OCI-M1 (cell line): ENCODE measurements at regions not wholly inside any gene's neighbourhood (a gene's known extent, or its start where the extent isn't known, plus 50 kb on each side); places are given as distances from the start of the nearest gene placed in this dataset.
"Not testable (repeated sequence)": the region's sequence is repeated elsewhere in the genome, so short reads cannot be mapped to it uniquely, and the experiment has no call there.

Source experiments
- DNase-seq: peaks from one replicate; lab custom pipeline; 2025; lab: John Stamatoyannopoulos, UW

- no peak for DNase-seq
Observed at GRCh38 chr4:63269156-63269555, 1140.1 kb downstream of the TECRL start.

DNA sequence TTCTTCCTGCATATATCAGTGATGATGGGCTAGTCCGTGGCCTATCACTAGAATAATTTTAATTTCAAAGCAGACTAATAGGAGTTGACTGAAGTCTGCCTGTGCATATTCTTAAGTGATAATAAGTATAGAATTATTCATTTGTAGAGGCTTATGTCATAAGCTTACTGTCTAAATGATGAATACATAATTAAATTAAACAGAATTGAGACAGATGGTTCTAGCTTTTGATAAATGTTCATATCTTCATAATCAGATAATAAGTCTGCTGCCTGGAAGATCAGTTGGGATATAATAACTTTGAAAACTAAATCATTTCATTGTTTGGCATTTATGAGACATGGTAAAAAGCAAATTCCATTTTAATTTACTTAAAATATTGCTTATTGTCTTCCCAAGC is 1175.6 kb downstream of the TECRL start:
- DNase-seq: no peak

DNA sequence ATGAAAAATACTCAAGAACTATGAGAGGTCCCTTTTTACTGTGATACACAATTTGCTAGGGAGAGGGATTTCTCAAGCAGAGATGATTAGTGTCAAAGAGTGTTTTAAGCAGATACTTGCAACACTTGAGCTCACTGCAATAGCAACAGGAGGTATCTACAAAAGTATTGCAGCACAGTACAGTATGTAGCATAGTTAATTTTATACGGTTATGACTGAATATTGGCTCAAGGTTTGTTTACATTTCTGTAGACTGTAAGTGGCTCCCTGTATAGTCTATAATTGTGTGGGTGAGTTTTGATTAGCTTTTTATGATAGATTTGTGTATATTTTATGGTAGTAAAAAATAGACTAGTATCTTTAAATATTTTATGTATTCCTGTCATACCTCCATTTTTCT is 1177.2 kb downstream of the TECRL start:
- DNase-seq: no peak

- DNase-seq: no peak
Observed at GRCh38 chr4:63226229-63226628, 1183.0 kb downstream of the TECRL start.

- DNase-seq: no peak
Observed at GRCh38 chr4:63222466-63222865, 1186.8 kb downstream of the TECRL start.

DNA sequence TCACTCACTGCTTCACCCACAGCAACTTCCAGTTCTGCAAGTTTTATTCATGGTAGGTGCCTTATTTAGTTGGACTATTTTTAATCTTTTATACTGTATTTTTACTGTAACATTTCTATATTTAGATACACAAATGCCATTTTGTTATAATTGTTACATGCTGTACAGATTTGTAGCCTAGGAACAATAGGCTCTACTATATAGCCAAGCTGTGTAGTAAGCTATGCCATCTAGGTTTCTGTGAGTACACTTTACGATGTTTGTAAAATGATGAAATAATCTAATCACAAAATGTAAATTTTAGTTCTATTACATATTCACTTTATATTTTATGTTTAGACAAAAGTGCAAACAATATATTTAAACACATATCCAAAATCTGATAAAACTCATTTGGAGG is 1187.8 kb downstream of the TECRL start:
- DNase-seq: no peak

- no peak for DNase-seq
Observed at GRCh38 chr4:63218856-63219255, 1190.4 kb downstream of the TECRL start.

GRCh38 chr4:63214076-63214475 is 1195.2 kb downstream of the TECRL start:
- DNase-seq: no peak

- no peak for DNase-seq
Observed at GRCh38 chr4:63211776-63212479, 1197.3 kb downstream of the TECRL start.

DNA sequence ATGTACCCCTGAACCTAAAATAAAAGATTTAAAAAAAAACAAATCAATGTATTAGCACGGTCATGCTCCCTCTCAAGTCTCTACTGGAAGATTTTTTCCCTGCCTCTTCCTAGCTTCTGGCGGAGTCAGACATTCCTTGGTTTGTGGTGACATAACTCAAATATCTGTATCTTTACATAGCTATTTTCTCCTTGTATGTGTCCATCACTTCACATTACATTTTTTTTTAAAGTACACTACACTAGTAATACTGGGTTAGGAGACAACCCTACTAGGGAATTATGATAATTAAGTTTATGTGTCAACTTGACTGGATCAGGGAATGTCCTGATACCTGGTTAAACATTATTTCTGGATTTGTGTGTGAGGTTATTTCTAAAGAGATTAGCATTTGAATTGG is 1197.9 kb downstream of the TECRL start:
- no peak for DNase-seq

DNA sequence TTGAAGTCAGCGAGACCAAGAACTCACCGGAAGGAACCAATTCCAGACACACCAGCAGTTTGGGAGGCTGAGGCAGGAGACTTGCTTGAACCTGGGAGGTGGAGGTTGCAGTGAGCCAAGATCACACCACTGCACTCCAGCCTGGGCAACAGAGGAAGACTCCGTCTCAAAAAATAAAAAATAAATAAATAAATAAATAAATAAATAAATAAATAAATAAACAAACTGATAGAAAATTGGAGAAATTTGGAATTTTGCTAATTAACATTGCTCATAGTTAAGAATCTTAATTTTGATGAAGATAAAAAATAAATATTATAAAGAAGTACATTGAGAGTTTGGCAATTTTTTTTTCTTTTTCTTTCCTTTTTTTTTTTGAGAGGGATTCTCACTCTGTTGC is 1216.2 kb downstream of the TECRL start:
- not testable (repeated sequence) for DNase-seq

DNA sequence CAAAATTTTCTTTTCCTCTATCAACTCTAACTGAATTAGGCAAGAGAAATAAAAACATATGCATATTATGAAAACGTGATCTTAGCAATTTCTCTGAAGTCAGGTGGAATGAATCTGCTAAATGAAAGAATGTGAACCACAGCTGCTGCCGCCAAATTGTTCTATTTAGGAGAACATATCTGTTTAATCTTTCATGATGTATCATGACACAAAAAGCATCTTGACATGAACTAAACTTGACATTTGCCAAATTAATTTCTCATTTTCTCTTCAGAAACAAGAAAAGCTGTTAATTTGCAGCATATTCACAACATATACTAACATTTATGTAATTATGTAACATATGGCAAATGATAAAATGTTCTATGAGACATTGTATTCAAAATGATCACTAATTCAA is 1237.9 kb downstream of the TECRL start:
- no peak for DNase-seq

GRCh38 chr4:63170923-63171322 is 1238.3 kb downstream of the TECRL start:
- DNase-seq: no peak

DNA sequence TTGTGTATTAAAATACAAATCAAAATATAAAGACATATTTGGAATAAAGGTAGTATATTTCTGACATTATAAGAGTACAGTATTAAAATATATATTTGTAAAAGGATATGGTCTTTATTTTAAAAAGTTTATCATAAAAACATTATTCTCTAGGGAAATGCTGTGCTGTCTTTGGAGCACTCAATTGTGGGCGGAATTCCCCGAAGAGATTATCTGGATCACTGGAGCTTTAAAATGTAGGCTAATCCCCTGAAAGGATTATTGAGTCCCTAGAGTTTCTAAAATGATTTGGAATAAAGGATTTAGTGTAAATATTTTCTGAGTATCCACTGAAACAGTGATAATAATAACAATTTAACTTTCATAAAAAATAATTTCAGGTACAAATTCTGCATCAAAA is 1239.4 kb downstream of the TECRL start:
- no peak for DNase-seq

- DNase-seq: no peak
Observed at GRCh38 chr4:63155561-63155960, 1253.7 kb downstream of the TECRL start.

- no peak for DNase-seq
Observed at GRCh38 chr4:63123441-63123840, 1285.8 kb downstream of the TECRL start.

GRCh38 chr4:63122955-63123354 is 1286.3 kb downstream of the TECRL start:
- DNase-seq: no peak

GRCh38 chr4:63106600-63106999 is 1302.7 kb downstream of the TECRL start:
- DNase-seq: no peak

- peak; percentile 19 for DNase-seq
Observed at GRCh38 chr4:63105839-63106238, 1303.4 kb downstream of the TECRL start.

GRCh38 chr4:63090641-63091040 is 1318.6 kb downstream of the TECRL start:
- no peak for DNase-seq

- DNase-seq: no peak
Observed at GRCh38 chr4:63085091-63085490, 1324.2 kb downstream of the TECRL start.

DNA sequence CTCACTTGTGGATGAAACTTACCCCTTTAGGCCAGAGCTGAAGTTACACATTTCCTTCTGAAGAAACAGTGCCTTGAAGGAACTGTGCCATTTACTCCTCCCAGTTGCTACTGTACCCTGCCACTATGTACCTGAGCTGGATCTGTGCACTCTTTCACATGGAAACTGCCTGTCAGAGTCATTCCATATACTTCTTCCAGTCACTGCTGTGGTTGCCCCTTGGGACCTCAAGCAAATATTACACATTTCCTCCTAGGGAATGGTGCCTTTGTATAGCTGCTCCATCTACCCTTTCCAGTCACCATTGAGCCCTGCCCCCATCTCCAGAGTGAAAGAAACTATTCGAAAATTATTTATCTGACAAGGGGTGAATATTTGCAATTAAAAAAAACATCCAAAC is 1328.3 kb downstream of the TECRL start:
- no peak for DNase-seq

DNA sequence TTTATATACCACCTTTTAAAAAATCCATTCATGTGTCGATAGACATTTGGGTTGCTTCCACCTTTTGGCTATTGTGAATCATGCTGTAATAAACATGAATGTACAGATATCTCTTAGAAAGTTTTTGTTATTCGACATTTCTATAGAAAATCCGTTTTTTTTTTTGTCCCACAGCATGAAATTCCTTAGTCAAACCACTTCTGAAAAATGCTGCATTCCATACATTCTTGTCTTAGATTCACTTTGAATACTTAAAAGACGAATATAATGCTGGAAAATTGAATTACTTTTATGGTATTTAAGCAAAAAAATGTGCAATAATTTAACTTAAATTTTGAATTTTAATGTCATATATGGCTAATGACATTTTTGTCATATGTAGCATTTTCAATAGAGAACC is 1345.5 kb downstream of the TECRL start:
- DNase-seq: no peak

DNA sequence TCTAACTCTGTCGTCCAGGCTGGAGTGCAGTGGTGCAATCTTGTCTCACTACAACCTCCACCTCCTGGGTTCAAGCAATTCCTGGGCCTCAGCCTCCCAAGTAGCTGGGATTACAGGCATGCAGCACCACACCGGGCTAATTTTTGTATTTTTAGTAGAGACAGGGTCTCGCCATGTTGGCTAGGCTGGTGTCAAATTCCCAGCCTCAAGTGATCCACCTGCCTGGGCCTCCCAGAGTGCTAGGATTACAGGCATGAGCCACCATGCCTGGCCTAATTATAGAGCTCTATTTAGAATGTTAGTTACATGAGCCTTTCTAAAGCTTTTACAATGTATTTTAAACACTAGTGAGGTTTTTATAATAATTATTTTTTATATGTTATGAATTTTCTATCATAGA is 1346.4 kb downstream of the TECRL start:
- DNase-seq: not testable (repeated sequence)

GRCh38 chr4:63049726-63050125 is 1359.5 kb downstream of the TECRL start:
- DNase-seq: no peak
